NCI-H524 (cell line): ENCODE measurements at regions not wholly inside any gene's neighbourhood (a gene's known extent, or its start where the extent isn't known, plus 50 kb on each side); places are given as distances from the start of the nearest gene placed in this dataset.
A peak's percentile ranks its signal among the peaks of the same experiment; 100 is the strongest.

Experiments
- DNase-seq, 2 experiments: peaks; one replicate each; lab custom pipeline; 2025; lab: John Stamatoyannopoulos, UW

DNA sequence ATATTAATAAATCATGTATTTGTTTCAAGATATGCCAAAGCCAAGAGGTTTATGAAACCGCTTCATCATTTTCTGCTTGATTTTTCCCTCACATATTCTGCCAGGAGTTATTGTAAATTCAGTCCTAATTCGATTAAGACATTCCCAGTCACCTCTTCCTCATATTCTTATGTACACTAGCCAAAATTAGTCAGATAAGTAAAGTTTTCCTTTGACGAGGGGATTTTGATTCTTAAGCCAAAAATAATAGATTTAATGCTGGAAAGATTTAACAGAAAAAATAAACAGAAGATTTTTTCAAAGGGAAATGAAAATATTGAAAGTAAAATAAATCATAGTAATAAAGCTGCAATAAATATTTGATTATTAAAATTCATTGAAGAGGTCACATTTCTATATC lies 51.0 kb upstream of the VEGFC start:
- DNase-seq: no peak

DNA sequence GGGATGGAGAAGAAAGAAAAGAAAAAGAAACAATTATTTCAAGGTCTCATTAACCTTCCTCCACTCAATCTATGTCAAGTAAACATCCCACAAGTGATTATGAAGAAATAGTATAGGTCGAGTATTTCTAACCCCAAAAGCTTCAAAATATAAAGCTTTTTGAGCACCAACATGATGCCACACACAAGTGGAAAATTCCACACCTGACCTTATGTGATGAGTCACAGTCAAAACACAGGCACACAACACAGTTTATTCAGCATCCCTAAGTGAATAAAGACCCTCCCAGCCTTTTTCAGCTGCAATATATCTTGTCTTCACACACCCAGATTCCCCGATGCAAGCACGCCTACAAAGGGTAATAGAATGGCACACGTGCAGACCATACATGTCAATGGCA lies 51.7 kb upstream of the VEGFC start:
- no peak for DNase-seq

DNA sequence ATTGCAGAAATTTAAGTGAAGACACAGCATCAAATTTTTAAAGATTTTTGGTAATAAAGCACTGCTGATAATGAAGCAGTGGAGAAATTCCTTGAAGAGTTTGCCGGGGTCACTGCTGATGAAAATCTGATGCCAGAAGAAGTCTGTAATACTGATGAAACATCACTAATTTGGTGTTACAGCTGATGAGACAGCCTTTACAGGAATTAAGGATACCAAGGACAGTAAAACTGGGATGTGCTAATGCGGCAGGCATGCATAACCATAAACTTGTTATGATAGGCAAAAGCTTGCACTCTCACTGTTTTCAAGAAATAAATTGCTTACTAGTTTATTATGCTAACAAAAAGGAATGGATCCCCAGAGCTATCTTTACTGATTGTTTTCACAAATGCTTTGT lies 52.9 kb upstream of the VEGFC start:
- no peak for DNase-seq

DNA sequence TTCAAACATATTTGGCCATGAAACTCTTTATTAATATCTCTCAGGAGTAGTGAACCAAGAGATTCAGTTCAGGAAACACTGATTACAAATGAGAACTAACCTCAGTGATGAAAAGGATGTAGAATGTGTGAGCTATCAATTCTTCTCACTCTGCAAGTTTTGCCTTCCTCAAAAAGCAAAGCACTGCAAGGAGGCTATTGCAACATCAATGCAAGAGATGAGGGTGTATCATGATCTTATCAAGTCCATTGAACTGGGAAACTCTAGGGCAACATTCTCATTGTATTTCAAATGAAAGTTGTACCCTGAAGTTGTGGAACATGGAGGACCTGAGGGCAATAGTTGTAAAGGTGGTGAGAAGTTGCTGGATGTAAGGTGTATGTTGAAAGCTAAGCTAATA lies 56.4 kb upstream of the VEGFC start:
- no peak for DNase-seq

DNA sequence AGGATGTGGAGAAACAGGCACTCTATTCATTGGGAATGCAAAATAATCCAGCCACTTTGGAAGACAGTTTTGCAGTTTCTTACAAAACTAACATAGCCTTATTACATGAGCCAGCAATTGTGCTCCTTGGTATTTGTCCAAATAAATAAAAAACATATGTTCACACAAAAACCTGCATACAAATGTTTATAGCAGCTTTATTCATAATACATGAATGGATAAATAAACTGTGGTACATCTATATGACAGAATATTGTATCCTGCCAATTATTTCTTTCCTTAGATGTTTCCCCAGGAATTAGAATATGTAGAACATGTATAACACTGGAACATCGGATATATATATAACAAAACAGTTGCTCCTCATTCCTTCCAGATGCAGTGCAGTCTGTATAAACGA lies 57.7 kb upstream of the VEGFC start:
- DNase-seq: no peak

DNA sequence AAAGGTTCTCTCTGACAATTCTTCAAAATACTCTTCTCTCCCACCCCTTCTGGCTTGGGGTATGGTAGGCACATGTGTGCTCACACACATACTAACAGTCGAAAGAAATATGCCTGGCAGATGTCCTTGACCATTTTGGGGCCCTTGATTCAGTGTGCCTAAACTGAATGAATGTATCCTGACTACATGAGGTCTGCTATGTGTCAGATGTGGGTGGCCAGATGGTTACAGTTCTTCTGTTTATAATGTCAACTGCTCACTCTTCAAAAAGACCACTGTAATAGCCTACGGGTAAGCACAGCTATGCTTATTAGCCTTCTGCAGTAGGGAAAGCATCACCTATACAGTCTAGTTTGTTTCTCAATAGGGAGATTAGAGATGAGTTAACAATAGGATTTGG lies 63.7 kb upstream of the VEGFC start:
- DNase-seq: peak; percentile 43 to 91

DNA sequence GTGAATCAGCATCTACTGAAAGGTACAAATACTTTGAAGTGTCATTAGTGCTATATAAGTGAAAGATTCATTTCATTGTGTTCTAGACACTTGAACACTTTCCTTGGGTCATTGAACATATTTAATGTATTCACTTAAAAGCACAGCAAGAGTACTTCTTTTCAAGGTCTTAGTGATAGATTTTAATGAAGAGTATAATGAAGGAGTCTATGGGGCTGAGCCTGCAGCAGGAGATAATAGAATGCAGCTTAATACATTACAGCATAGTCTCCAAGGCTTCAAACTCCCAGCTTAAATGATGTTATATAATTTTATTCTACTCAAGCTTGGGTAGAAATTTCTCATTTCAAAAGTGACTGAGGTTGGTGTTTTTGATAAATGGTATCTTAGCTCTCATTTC lies 66.1 kb upstream of the VEGFC start:
- DNase-seq: no peak

DNA sequence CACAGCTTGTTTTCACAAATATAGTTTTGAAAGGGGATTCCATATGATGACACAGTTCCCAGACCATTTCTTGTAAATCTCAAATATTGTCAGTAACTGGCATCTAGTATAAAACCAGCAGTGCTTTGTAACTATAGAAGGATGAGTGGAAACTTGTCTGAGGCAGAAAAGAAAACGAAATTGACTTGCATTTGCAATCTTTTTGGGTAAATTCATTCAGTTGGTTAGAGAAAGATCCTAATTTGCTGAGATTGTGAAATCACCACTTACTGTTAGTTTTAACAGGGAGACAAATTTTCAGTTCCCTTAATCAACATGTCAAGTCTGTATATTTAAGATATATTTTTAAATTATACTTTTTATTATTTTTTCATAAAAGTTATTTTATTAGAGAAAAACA lies 71.5 kb upstream of the VEGFC start:
- DNase-seq: no peak

DNA sequence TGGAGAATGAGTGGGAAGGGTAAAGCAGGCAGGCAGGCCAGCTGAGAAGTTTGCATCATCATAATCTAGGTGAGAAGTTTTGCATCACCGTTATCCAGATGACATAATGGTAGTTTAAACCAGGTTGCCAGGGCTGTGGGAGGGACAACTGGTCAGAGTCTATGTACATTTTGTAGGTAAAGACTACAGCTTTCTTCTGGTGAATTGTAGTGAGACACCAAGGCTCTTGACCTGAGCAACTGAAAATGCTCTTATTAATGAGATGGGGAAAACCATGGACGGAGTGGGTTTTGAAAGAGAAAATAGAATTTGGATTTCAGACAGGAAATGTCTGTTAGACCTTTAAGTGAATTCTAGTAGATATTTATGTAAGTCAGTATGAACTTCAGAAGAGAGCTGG lies 76.0 kb upstream of the VEGFC start:
- no peak for DNase-seq

DNA sequence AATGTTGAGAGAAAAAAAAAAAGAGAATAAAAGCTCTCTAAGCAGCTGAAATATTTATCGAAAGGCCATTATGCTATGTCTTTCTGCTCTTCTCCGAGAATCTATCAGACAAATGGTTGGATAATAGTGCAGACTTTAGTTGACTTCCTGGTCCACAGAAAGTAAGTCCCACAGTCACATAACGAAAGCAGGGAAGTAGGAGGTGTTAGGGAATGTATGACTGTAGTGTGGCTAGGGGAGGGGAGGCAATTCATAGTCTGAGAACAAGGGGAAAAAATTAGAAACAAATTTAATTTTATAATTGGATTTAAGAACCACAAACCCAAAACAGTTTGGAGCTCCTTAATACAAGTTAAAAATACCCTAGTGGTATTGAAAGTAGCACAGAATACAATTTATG lies 79.7 kb upstream of the VEGFC start:
- no peak for DNase-seq

DNA sequence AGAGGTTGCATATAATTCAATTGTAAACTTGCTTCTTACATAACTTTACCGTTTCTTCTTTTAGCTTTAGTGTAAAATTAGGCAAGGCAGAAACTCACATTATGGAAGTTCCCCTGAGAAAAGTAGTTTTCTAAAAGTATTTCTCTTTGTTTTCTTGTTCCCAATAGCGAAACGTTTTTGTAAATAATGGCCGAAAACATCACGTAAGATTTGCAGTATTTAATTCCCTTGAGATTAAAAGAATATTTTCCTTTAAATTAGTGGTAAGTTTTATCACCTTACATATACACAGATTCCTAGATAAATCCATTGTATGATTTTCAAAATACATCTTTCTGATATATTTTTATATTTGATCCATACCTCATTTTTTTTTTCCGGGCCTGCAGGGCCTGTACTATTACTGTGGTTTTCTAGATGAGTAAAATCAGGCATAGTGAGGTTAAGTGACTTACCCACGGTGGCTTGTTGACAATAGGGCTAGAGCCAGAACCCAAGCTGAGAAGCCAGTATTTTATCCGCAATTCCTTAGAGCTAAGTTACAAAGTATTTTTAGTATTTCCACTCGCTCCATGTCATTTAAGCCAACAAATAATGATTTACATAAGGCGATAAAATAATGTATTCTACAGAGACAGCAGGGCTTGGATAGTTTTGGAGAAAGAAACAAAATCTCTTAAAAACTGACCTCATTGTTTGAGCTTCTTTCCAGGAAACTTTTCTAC lies 82.2 kb upstream of the VEGFC start:
- no peak for DNase-seq

DNA sequence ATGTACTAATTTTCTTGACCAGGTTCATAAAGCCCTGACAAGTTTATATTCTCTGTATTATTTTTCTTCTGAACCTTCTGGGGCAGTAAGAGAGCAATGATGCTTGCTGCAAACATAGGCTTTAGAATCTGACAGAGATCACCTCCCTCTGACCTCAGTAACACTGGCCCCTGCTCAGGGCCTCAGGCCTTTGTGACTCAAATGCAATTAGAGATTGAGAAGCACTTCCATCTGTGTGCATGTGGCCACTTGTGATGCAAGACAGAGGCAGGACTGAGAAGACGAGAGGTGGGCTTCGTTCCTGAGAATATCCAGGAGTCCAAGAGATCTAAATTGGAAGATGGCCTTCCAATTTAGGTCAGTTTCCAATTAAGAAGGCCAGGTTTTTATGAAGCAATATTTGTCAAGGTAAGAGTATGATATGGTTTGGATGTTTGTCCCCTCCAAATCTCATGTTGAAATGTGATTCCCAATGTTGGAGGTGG lies 82.8 kb upstream of the VEGFC start:
- no peak for DNase-seq

DNA sequence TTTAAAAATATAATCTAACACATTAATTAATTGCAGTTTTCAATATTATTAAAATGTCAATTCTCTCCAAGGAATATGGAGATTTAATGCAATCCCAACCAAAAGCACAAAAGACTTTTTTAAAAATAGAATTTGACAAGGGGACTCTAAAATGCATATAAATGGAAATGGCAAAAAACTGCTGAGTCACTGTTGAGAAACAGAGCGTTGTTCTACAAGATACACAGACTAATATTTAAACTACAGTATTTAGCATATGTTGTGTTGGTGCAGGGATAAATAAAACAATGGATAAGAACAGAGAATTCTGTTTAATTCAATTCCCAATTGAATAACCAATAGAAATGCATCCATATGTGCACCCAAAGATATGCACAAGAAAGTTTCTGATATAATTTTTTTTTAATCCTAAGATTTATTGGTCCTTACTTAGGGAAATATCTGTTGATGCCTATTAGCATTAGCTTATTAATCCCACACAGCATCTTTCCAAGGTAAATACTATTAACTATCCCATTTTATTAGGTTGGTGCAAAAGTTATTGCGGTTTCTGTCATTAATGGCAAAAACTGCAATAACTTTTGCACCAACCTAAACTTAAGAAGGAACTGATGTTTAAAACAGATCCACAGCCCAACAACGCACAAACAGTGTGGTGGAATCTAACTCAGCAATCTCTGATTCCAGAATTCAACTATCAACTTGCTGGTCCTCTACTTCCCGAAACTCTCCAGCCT lies 86.8 kb upstream of the VEGFC start:
- DNase-seq: no peak

DNA sequence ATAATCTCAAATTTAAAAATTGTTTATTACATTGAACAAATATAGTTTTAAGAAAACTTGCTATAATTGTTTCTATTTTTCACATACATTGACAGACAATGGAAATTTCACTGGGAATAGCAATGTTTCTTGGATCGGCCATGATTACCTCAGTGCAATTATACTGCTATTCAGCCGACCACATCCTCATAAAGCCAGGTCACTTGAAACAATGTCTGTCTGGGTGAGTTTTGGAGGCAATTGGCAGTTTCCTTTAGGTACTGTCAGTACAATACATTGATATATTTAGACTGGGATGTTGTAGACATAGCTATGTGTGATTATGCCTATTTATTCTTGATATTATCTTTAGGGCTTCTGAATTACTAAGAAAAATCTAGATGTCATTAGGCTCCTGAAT lies 89.5 kb upstream of the VEGFC start:
- DNase-seq: no peak

DNA sequence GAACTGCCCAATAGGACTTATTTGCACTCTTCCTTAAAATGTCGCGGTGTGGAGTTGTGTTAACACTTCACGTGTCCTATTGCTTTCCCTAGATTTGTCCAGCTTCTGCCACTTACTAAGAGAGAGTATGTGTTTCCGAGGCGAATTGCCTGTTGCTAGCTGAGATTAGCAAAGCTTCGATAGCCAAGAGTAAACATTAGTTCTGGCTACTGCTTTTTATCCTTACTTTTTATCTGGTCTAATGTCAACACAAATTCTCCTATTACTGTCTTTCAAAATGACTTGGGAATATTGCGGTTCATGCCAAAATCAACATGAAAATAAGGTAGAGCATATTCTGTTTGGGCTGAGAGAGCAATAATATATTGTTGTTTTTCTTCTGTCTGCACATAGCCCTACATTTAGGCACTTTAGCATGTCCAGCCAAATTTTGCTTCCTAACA lies 90.4 kb upstream of the VEGFC start:
- DNase-seq: no peak

DNA sequence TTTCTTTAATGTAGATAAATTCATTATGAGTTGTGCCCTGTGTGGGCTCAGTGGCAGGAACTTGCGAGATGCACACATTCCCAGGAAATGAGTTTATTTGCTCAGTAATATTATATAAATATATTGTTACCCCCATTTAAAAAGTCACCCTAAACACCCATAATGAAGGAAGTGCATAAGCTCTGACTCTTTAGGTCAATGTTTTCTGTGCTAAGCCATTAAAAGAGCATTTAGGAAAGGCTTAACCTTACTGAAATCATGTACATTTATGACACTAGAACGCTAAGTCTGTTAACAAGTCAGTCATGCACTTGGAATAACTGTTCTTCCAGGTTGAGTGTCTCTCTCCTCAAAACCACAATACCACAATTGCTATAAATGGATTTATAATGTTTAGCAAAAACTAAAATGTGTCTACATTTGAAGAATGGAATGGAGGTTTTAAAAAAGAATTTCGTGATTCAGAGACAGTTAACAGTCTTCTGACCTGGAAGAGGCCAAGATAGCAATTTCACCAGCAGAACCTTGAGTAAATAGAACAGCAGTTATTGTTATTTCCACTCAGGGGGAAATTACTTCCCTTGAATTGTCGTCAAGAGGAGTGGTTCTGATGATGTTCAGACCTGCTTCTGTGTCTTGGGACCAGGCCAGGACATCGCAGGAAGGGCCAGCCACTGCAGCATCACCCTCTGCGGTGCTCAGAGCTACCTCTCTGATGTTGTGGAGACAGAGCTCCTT lies 91.1 kb upstream of the VEGFC start:
- DNase-seq: no peak

DNA sequence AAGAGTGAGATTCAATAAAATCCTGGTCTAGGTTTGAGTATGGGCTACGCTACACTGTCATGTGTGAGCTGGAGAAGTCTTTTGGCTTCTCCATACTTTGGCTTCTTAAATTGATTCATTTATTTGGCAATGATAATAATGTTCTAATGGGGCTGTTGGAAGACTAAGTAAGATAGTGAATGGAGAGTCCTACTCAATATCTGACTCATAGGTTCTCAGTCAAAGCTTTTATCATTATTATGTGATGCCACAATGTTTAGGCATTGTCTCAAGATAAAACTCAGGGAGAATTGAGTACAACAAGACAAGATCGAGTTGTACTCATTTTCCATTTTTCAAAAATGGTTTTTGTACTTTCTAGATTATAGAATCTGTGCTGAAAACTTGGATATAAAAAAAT lies 92.5 kb upstream of the VEGFC start:
- DNase-seq: no peak

DNA sequence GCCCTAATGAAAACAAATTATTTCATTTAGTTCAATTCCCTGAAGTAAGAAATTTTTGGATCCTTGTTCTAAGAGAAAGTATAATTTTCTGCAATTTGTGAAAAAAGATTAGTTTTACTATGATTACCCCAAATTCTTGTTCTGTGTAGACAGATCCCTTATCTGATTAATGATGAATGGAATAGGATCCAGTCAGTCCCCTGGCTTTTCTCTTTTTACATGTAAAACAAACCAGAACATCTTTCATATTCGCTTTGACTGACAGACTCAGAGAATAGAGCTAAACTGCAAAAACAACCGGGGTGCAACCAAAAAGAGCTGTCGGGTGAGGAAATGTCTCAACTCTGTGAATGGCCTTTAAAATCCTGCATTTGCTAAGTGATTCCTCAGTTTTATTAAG lies 93.4 kb upstream of the VEGFC start:
- no peak for DNase-seq

DNA sequence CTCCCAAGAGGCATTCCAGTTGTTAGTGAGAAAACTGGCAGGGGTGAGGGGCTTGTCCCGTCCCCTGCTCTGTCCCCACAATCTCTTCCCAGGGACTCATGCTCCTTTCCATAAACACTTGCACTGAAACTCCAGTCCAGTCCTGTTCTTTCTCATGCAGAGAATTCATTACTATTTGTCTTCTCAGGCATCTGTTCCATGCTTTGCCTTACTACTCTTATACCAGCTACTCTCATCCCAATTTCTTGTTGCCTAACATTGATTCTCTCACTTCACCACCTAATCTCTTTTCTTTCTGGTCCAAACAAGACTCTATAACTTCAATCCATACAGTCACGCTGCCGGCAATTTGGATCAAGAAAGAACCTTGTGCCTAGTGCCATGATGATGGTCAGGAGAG lies 97.1 kb upstream of the VEGFC start:
- no peak for DNase-seq

DNA sequence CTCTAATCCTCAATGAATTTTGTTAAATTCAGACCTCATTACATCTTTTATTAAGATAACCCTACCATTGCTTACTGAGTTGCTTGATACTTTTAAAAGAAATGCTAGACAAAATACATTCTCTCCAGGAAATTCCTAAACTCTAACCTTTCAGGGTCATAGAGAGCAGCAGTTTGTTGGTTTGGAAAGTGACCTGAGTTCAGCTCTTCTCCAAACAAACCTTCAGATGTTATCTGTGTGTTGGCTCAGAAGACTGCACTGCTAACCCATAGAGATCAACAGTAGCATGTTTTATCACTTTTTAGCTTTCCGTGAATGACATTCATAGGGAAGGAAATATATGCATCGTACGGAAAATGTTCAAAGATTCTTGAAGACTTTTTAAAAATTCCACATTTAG lies 101.8 kb upstream of the VEGFC start:
- DNase-seq: no peak

DNA sequence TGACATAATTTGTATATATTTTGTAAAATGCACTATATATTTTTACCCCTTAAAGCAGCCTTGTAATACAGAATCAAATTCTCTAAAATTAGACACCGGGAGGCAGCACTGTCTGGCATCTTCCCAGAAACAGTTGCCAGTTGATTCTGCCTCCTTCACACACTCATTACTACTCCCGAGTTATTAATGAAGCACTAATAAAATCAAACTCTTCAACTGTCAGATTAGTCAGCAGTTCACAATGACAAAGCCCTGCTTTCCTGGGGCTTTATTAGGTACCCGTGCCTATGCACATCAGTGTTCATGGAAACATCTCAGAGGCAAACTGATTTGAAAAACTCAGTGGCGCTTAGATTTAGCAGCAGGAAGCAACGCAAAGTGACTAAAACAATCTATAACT lies 103.5 kb upstream of the VEGFC start:
- DNase-seq: no peak

DNA sequence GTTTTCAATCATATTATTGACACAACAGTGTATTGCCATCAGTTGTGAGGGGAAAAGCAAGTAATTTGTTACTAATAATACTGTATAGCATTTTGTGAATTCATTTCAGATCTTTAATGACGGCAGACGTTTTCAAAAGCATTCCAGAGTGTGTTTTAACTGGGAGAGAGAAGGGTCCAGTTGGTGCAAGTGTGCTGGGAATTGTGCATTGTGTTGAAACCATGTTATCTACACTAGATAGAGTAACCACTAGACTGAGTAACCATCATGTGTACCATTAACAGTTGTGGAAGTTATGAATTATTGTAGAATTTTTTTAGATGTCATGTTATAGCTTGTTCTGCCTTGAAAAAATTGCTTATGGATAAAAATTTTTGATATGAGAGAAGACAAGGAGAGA lies 104.5 kb upstream of the VEGFC start:
- DNase-seq: no peak

DNA sequence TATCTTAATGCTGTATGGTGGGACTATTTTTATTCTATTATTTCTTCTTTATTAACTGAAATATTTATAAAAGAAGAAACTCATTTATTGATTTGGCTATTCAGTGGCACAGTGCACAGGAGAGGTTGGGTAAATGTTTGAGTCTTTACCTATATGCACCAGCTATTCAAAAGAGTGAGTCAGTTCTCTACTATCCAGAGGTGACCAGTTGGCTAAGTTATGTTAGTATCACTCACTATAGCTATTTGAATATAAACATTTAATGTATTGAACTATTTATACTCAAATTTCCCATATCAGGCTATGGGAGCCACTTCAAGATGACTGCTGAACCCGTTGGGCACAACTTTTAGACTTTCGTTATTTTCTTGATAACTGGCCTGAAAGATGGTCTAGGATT lies 106.1 kb upstream of the VEGFC start:
- DNase-seq: no peak
